ENCODE measurements at regions not wholly inside any gene's neighbourhood (a gene's known extent, or its start where the extent isn't known, plus 50 kb on each side); places are given as distances from the start of the nearest gene placed in this dataset.
A peak's percentile ranks its signal among the peaks of the same experiment; 100 is the strongest.

GRCh38 chr19:28884786-28885476 is 328.0 kb downstream of the UQCRFS1 start:
- no peak for DNase-seq (ENCODE audit: low read depth in 2 of 2)

- no peak for DNase-seq (ENCODE audit: low read depth in 2 of 2)
Observed at GRCh38 chr19:28883241-28883693, 329.7 kb downstream of the UQCRFS1 start.

DNA sequence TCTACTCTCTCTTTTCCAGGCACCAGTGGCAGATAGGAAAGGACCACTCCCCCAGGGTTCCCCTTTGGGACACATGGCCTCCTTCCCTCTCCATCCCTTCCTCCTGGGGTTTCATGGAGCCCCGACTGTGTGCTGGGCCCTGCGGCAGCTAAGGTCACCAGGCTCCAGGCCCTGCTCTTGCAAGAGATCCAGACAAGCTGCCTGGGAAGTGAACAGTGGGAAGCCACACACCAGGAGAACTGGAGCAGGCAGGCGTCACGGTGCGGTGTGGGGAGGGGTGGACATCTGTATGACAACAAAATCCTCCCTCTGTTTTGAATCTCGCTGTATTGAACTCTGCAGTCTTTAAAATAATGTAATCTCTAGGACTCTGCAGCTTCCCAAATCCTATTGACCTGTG is 330.1 kb downstream of the UQCRFS1 start:
- no peak for DNase-seq (ENCODE audit: low read depth in 2 of 2)

DNA sequence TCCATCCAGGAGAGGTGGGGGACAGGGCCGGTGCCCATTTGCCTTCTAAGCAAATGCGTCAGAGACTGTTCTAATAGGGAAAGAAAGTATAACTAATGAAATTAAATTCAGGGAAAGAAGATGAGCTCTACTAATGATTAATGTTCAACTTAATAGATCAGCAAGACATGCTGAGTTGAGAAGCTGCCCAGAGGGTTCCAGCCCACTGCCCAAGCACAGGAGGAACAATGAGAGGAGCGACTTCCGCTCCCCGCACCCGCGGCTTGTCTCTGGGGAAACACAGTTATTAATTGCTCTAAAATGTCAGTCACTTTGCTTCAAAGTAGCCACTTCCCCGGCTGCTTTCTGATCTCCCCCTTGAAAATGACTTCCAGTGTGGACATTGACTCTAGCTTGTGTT is 331.3 kb downstream of the UQCRFS1 start:
- no peak for DNase-seq (ENCODE audit: low read depth in 2 of 2)

DNA sequence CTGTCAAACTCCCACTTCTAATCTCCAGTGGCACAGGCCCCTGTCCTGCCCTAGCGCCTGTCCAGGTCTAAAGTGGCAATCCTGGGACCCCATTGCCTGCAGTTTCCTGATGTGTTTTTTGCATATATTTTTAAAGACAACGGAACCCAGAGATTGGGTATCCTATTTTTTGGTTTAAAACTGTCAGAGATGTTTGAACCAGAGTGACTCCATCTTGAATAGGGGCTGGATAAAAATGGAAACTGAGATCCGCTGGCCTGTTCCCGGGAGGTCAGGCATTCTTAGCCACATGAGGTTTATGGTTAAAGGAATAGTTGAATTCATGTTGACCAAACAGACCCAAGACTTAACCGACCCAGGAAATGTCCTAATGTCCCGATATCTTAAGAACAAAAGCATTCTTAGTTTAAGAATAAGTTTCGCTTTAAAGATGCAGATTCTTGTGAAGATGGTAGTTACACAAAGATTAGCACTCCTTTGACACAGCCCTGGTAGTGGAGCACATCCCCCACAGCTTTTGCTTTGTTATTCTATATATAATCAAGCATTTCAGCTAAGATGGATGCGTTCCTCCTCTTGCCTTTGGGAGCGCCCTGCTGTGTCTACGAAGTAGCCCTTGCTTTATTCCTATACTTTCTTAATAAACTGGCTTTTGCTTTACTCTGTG is 332.1 kb downstream of the UQCRFS1 start:
- no peak for DNase-seq (ENCODE audit: low read depth in 2 of 2)

DNA sequence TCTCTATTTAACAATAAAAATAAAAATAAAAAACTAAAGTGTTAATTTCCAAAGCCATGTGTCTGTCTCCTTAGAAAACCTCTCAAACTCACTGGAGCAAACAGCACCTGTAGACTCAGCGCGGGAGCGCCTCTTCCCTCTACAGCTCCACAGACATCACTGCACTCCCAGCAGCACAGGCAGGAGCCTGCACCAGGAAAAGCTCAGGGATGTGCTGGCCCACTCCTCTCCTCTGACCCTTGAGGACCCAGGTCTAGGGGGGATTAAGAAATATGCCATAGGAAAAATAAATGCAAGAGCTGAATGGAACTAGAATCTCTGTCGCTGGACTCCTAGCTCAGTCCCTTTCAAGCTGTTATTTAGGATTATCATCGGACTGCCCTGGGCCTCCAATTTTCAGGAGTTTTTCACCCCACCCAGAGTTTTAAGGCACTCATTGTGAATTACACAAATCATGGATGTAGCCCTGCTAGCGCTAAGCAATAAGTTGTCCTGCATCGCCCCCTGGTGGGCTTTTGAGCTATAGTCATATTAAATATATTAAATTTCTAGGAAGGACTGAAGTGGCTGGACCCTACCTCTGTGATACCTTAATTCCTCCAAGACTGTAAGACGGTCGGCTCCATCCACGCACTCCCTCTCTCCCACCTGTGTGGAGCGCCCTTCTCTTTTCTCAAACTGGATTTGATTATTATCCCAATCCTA is 333.9 kb downstream of the UQCRFS1 start:
- DNase-seq (ENCODE audit: low read depth in 2 of 2), result peak in 1 of 2 donors; percentile 20

DNA sequence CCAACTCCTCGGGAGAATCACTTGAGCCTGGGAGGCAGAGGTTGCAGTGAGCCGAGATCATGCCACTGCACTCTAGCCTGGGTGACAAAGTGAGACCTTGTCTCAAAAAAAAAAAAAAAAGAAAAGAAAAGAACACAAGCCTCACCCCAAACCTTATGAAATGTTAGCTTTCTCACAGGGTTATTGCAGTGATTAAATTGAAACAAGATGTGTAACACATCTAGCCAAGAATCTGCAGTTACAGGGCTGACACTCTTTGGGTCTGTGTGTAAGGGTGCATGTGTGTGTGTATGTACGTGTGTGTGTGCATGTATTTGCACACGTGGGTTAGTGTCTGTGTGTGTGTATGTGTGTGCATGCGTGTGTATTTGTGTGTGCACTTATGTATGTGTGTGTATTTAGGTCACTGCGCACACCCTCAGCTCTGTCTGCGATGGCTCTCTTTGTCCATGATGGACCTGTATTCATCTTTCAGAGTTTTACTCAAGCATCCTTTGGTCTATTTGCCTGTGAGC is 336.3 kb downstream of the UQCRFS1 start:
- DNase-seq (ENCODE audit: low read depth in 2 of 2), result no peak

- DNase-seq (ENCODE audit: low read depth in 2 of 2), result no peak
Observed at GRCh38 chr19:28874742-28875141, 338.2 kb downstream of the UQCRFS1 start.

- no peak for DNase-seq (ENCODE audit: low read depth in 2 of 2)
Observed at GRCh38 chr19:28873301-28873700, 339.6 kb downstream of the UQCRFS1 start.

- DNase-seq (ENCODE audit: low read depth in 2 of 2), result no peak
Observed at GRCh38 chr19:28871099-28871725, 341.7 kb downstream of the UQCRFS1 start.

GRCh38 chr19:28869459-28869858 is 343.5 kb downstream of the UQCRFS1 start:
- no peak for DNase-seq (ENCODE audit: low read depth in 2 of 2)

DNA sequence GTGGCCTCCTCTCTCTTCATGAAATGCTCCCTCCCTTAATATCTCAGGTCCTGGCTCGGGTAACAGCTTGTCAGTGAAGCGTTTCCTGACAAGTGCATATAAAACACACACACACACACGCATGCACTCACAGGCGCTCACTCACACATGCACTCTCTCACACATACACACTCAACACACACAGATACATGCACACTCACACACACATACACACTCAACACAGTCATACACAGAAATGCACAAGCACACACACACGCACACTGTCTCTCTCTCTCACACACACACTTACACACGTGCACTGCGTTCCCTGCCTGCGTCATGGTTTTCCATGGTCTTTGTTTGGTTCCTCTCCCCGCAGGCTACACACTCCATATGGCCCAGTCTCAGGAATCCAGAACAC is 344.1 kb downstream of the UQCRFS1 start:
- no peak for DNase-seq (ENCODE audit: low read depth in 2 of 2)

DNA sequence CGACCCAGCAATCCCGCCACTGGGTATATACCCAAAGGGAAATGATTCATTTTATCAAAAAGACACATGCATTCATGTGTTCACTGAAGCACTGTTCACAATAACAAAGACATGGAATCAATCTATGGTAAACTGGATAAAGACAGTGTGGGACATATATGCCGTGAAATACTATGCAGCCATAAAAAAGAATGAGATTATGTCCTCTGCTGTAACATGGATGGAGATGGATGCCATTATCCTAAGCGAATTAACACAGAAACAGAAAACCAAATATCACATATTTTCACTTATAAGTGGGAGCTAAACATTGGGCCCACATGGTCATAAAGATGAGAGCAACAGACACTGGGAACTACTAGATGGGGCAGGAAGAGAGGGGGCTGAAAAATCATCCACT is 345.0 kb downstream of the UQCRFS1 start:
- DNase-seq (ENCODE audit: low read depth in 2 of 2), result no peak

GRCh38 chr19:28864577-28865042 is 348.3 kb downstream of the UQCRFS1 start:
- DNase-seq (ENCODE audit: low read depth in 2 of 2), result no peak

DNA sequence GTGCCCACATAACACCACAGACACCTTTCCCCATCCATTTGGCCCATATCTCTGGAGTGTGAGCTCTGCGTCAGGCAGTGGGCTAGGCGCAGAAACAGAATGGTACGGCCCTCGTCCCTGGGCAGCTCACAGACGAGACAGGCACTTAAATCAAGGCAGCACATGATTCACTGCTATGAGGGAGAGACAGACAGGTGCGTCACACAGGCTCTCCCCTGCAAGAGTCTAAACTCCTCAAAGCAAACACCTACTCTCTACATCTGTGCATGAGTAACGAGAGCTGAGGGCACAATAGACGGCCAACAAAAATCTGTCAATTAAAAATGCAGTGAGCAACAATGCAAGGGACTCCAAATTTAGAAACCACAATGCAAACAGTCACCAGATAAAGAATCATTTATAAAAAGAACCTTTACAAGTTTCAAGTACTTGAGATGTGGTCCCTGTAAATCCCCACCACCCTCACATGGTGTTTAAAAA is 348.9 kb downstream of the UQCRFS1 start:
- no peak for DNase-seq (ENCODE audit: low read depth in 2 of 2)

GRCh38 chr19:28862238-28862637 is 350.7 kb downstream of the UQCRFS1 start:
- DNase-seq (ENCODE audit: low read depth in 2 of 2), result no peak

DNA sequence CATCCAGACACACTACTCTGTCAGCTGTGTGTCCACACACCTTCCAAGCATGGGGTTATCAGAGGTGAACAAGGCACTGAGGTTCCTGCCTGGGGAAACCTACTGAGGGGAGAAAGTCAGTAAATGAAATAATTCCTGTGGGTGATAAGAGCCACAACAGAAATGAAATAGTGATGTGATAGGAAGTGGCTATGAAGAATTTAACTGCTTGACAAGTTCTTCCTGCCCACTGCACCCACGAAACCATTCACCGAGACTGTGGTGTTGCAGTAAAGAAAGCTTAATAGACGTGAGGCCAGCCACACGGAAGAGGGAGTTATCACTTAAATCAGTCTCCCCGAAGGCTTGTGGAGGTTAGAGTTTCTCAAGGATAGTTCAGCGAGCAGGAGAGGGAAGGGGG is 353.1 kb downstream of the UQCRFS1 start:
- DNase-seq (ENCODE audit: low read depth in 2 of 2), result no peak

GRCh38 chr19:28858933-28859332 is 354.0 kb downstream of the UQCRFS1 start:
- no peak for DNase-seq (ENCODE audit: low read depth in 2 of 2)

DNA sequence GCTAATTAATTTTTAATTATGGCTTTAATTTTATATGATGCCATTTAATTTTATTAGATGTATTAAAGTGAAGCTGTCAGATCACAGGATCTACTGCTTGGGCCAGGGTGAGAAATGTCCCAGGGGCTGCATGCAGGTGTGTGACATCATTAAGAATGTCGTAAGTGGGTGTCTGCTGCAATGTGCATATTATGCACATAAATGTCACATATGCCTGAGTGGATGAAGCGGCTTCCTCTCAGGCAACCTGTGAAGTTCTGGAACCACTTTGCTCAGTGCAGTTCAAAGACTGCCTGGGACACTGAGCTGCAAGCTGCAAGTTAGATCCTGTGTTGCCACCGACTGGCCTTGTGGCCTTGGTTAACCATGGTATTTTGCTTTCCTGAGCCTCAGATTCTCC is 355.0 kb downstream of the UQCRFS1 start:
- no peak for DNase-seq (ENCODE audit: low read depth in 2 of 2)

DNA sequence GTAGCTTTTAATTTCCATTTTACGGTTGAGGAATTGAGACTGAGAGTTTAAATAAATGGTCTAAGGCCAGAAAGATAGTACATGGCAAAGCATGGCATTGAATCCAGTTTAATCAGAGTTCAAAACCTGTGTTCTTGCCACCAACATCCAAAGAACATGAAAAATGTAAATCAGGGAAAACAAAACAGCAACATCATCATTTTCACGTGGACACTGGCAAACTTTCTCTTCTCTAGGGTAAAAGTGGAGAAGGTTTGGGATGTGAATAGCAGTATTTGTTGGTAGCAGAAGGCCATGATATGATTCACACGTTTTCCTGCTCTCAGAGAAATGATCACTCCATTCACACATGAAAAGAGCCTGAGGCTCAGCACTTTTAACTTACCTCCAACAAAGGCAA is 357.7 kb downstream of the UQCRFS1 start:
- DNase-seq (ENCODE audit: low read depth in 2 of 2), result no peak

- no peak for DNase-seq (ENCODE audit: low read depth in 2 of 2)
Observed at GRCh38 chr19:28847468-28847867, 365.5 kb downstream of the UQCRFS1 start.
